ENCODE measurements at regions not wholly inside any gene's neighbourhood (a gene's known extent, or its start where the extent isn't known, plus 50 kb on each side); places are given as distances from the start of the nearest gene placed in this dataset.

DNA sequence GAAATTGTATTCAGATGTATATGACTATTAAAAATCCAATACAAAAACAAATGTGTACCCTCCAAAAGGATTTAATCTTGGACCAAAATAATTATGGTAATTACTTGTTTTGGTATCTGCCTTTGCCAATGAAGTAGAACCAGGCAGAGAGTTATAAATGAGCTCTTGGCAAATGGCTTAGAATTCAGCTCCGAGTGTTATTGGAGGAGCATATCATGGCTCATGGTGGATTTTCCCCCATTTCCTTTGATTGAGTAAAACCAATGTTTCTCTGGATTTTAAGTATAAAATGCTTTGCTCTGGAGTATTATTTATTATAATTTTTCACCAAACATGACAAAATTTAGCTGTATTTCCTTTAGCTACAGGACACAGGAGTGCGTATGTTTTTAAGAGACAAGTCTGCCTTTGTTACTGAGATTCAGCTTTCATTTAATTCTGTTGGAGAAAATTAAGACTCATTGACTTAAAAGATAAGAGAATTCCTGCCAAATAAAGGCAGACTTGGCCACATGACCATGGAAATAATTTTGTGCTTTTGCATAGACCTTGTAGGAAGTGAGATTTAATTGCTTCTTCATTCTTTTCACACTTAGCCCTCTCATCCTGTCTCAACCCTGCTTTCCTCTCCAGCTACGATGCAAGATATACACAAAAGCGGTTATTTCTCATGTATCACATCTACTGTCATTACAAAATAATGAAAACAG is 281.0 kb upstream of the SOX11 start:
- peak in 2 of 6 donors; percentile 80 to 88 for DNase-seq (ENCODE audit: low read depth in 4 of 6, low spot score in 6 of 6)
- H3K27me3 ChIP-seq (ENCODE audit: control insufficient read depth, insufficient read depth, low read length): no peaks in the 10 kb centered on the region
- WGBS (ENCODE audit: insufficient coverage): no CpG with 5 or more reads among the region's 4 CpGs
- no peaks in the 10 kb centered on the region for H3K9me3 ChIP-seq (ENCODE audit: control insufficient read depth, insufficient read depth, low read length)
- H3K4me1 ChIP-seq (ENCODE audit: control insufficient read depth, insufficient read depth, low read length): peaks cover 5% of the 10 kb centered on the region
- H3K36me3 ChIP-seq (ENCODE audit: control insufficient read depth, insufficient read depth, low read length): no peaks in the 10 kb centered on the region
- H3K27ac ChIP-seq (ENCODE audit: low read depth, low read length): no peak overlapping the region
- no peak overlapping the region for H3K4me3 ChIP-seq (ENCODE audit: low read depth, low read length)

DNA sequence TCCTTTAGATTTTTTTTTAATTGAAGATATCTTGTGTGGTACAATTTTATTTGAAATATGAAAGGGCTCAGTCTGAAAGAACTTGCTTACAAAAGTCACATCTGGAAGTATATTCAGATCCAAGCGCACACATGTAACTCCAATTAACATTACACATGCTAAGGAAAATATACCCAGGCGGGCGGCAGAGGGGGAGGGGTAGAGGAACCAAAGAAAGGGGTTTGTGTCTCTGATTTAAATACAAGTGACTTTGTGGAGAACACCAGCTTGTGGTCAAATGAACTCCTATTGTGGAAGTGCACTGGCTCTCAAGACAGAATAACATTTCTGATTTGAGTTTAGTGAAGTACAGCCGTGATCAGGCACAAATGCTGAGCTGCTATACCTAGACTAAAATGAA is 280.2 kb upstream of the SOX11 start:
- Histone ChIP-seq H3K36me3 (ENCODE audit: control insufficient read depth, insufficient read depth, low read length) (no peaks in the 10 kb centered on the region), H3K27me3 (ENCODE audit: control insufficient read depth, insufficient read depth, low read length) (no peaks in the 10 kb centered on the region), H3K4me3 (ENCODE audit: low read depth, low read length) (no peak overlapping the region), H3K9me3 (ENCODE audit: control insufficient read depth, insufficient read depth, low read length) (no peaks in the 10 kb centered on the region), H3K27ac (ENCODE audit: low read depth, low read length) (no peak overlapping the region), H3K4me1 (ENCODE audit: control insufficient read depth, insufficient read depth, low read length) (peaks cover 5% of the 10 kb centered on the region)
- 46% methylated on average over 2 of the region's 4 CpGs for WGBS (ENCODE audit: insufficient coverage)
- peak in 2 of 6 donors; percentile 66 to 74 for DNase-seq (ENCODE audit: low read depth in 4 of 6, low spot score in 6 of 6)

DNA sequence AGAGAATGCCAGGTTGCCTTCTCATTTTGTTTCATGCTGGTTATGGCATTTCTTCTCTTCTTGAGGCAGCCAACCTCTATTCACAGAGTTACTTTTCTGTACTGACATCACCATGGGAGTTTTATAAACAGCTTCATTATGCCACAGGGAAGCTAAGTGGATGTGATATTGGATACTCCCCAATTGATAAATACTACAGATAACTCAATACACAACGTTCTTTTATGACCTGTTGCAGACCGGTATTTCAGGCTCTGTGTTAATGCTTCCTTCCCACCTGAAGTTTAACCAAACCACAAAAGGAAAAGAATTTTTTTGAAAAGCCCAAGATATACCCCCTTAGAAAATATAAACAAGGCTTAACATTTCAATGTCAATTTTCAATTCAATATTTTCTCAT is 258.3 kb upstream of the SOX11 start:
- WGBS (ENCODE audit: insufficient coverage): 100% methylated on average over 1 of the region's 2 CpGs
- Histone ChIP-seq H3K9me3 (ENCODE audit: control insufficient read depth, insufficient read depth, low read length) (no peaks in the 10 kb centered on the region), H3K27me3 (ENCODE audit: control insufficient read depth, insufficient read depth, low read length) (no peaks in the 10 kb centered on the region), H3K27ac (ENCODE audit: low read depth, low read length) (no peak overlapping the region), H3K36me3 (ENCODE audit: control insufficient read depth, insufficient read depth, low read length) (no peaks in the 10 kb centered on the region), H3K4me3 (ENCODE audit: low read depth, low read length) (no peak overlapping the region), H3K4me1 (ENCODE audit: control insufficient read depth, insufficient read depth, low read length) (no peaks in the 10 kb centered on the region)
- no peak for DNase-seq (ENCODE audit: low read depth in 4 of 6, low spot score in 6 of 6)

DNA sequence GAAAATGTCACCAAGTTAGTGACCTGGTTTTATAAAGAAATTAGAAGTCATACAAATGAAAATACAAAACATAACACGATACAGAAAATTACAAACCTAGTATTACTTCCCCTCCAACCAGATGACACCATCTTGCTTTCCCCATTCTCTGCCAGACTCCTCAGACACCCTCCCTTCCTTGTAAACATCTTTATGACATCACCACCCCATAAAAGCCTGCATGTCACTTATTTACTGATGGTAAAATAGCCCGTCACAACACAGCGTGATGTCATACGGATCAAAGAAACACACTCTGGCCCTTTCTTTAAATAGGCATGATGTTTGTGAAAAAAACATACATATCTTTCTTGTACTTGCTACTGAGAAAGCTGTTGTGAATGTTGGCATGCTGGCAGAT is 254.8 kb upstream of the SOX11 start:
- Histone ChIP-seq H3K4me3 (ENCODE audit: low read depth, low read length) (no peak overlapping the region), H3K27me3 (ENCODE audit: control insufficient read depth, insufficient read depth, low read length) (no peaks in the 10 kb centered on the region), H3K27ac (ENCODE audit: low read depth, low read length) (no peak overlapping the region), H3K4me1 (ENCODE audit: control insufficient read depth, insufficient read depth, low read length) (no peaks in the 10 kb centered on the region), H3K36me3 (ENCODE audit: control insufficient read depth, insufficient read depth, low read length) (no peaks in the 10 kb centered on the region), H3K9me3 (ENCODE audit: control insufficient read depth, insufficient read depth, low read length) (no peaks in the 10 kb centered on the region)
- WGBS (ENCODE audit: insufficient coverage): no CpG with 5 or more reads among the region's 4 CpGs
- no peak for DNase-seq (ENCODE audit: low read depth in 4 of 6, low spot score in 6 of 6)

DNA sequence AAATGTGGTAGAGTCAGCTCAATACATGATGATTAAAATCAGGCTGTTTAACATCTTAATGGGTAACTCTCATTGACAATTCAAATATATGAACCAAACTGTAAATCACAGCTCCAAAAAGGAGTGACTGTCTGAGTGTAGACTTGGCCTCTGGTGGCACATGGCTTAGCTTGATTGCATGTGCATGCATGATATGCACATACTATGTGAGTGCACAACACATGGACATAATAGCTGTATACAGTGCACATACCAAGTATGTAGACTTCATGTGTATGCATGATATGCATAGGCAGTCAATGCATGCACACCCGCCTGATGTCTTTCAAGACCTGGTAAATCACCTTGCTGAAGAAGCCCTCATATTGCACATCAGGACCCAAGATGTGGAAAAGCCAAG is 252.0 kb upstream of the SOX11 start:
- H3K27me3 ChIP-seq (ENCODE audit: control insufficient read depth, insufficient read depth, low read length): no peaks in the 10 kb centered on the region
- no peak overlapping the region for H3K4me3 ChIP-seq (ENCODE audit: low read depth, low read length)
- no peaks in the 10 kb centered on the region for H3K9me3 ChIP-seq (ENCODE audit: control insufficient read depth, insufficient read depth, low read length)
- H3K27ac ChIP-seq (ENCODE audit: low read depth, low read length): no peak overlapping the region
- no peak for DNase-seq (ENCODE audit: low read depth in 4 of 6, low spot score in 6 of 6)
- H3K4me1 ChIP-seq (ENCODE audit: control insufficient read depth, insufficient read depth, low read length): no peaks in the 10 kb centered on the region
- 100% methylated on average over 1 of the region's 1 CpG for WGBS (ENCODE audit: insufficient coverage)
- no peaks in the 10 kb centered on the region for H3K36me3 ChIP-seq (ENCODE audit: control insufficient read depth, insufficient read depth, low read length)

DNA sequence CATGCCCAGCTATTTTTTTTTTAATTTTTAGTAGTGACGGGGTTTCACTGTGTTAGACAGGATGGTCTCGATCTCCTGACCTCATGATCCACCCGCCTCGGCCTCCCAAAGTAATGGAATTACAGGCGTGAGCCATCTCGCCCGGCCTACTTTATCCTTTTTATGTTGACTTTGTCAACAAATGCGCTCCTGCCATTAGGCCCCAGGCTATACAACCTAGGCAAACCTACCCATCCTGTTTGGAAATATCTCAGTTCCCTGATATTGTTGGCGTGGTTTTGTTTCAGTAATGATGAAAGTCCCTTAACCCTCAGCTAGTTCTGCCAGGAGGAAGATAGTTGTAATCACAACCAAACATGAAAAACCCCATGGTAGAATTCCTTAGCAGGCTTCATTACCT is 249.4 kb upstream of the SOX11 start:
- DNase-seq (ENCODE audit: low read depth in 4 of 6, low spot score in 6 of 6): no peak
- H3K9me3 ChIP-seq (ENCODE audit: control insufficient read depth, insufficient read depth, low read length): no peaks in the 10 kb centered on the region
- no peak overlapping the region for H3K4me3 ChIP-seq (ENCODE audit: low read depth, low read length)
- H3K4me1 ChIP-seq (ENCODE audit: control insufficient read depth, insufficient read depth, low read length): no peaks in the 10 kb centered on the region
- H3K27ac ChIP-seq (ENCODE audit: low read depth, low read length): no peak overlapping the region
- 100% methylated on average over 2 of the region's 9 CpGs for WGBS (ENCODE audit: insufficient coverage)
- no peaks in the 10 kb centered on the region for H3K36me3 ChIP-seq (ENCODE audit: control insufficient read depth, insufficient read depth, low read length)
- H3K27me3 ChIP-seq (ENCODE audit: control insufficient read depth, insufficient read depth, low read length): no peaks in the 10 kb centered on the region

DNA sequence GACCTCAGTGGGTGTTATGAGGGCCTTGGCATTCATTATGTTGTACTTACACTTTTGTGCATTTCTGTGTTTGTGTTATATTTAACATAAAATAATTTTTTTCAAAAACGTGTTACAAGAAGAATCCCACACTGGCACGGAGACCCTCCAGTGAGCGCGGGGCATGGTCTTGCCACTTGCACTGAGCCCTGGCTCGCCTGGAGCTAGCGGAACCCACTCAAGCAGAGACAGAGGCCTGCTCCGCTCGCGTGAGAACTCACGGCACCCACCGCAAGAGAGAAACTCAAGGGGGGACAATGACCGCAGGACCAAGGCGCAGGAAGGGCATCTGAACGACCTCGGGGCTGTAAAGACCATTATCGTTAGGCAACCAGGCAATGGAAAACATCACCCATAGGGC is 248.0 kb upstream of the SOX11 start:
- WGBS (ENCODE audit: insufficient coverage): 98% methylated on average over 15 of the region's 16 CpGs
- DNase-seq (ENCODE audit: low read depth in 4 of 6, low spot score in 6 of 6): no peak
- no peaks in the 10 kb centered on the region for H3K27me3 ChIP-seq (ENCODE audit: control insufficient read depth, insufficient read depth, low read length)
- no peaks in the 10 kb centered on the region for H3K36me3 ChIP-seq (ENCODE audit: control insufficient read depth, insufficient read depth, low read length)
- H3K27ac ChIP-seq (ENCODE audit: low read depth, low read length): no peak overlapping the region
- no peaks in the 10 kb centered on the region for H3K4me1 ChIP-seq (ENCODE audit: control insufficient read depth, insufficient read depth, low read length)
- H3K4me3 ChIP-seq (ENCODE audit: low read depth, low read length): no peak overlapping the region
- no peaks in the 10 kb centered on the region for H3K9me3 ChIP-seq (ENCODE audit: control insufficient read depth, insufficient read depth, low read length)

DNA sequence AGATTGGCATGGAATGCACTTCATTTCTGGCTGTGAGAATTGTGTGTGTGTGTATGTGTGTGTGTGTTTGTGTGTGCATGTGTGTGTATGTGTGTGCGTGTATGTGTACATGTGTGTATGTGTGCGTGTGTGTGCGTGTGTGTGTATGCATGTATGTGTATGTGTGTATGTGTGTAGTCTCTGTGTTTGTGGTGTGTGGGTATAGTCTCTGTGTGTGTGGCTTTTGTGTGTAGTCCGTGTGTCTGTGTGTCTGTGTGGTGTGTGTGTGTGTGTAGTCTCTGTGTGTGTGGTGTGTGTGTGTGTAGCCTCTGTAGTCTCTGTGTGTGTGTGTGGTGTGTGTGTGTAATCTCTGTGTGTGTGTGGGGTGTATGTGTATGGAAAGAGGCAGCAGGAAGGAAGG is 247.3 kb upstream of the SOX11 start:
- Histone ChIP-seq H3K9me3 (ENCODE audit: control insufficient read depth, insufficient read depth, low read length) (no peaks in the 10 kb centered on the region), H3K27ac (ENCODE audit: low read depth, low read length) (no peak overlapping the region), H3K4me1 (ENCODE audit: control insufficient read depth, insufficient read depth, low read length) (no peaks in the 10 kb centered on the region), H3K27me3 (ENCODE audit: control insufficient read depth, insufficient read depth, low read length) (no peaks in the 10 kb centered on the region), H3K36me3 (ENCODE audit: control insufficient read depth, insufficient read depth, low read length) (no peaks in the 10 kb centered on the region), H3K4me3 (ENCODE audit: low read depth, low read length) (no peak overlapping the region)
- WGBS (ENCODE audit: insufficient coverage): 92% methylated on average over 4 of the region's 4 CpGs
- no peak for DNase-seq (ENCODE audit: low read depth in 4 of 6, low spot score in 6 of 6)

DNA sequence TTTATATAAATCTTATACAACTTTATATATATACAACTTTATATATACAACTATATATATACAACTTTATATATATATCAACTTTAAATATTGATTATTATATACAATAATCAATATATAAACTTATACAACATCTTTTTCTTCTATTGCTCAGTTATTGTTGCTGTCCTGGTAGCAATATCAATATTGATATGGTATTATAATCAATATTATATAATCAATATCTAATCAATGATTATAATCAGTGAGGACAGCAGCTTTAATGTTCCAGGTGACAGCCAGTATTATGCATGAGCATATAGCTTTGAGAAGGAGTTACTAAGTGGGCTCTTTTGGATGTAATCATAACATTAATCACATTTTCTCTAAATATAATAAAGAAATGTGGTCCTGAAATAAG is 242.3 kb upstream of the SOX11 start:
- Histone ChIP-seq H3K9me3 (ENCODE audit: control insufficient read depth, insufficient read depth, low read length) (no peaks in the 10 kb centered on the region), H3K4me1 (ENCODE audit: control insufficient read depth, insufficient read depth, low read length) (peaks cover 3% of the 10 kb centered on the region), H3K27ac (ENCODE audit: low read depth, low read length) (no peak overlapping the region), H3K4me3 (ENCODE audit: low read depth, low read length) (no peak overlapping the region), H3K27me3 (ENCODE audit: control insufficient read depth, insufficient read depth, low read length) (no peaks in the 10 kb centered on the region), H3K36me3 (ENCODE audit: control insufficient read depth, insufficient read depth, low read length) (no peaks in the 10 kb centered on the region)
- no peak for DNase-seq (ENCODE audit: low read depth in 4 of 6, low spot score in 6 of 6)

DNA sequence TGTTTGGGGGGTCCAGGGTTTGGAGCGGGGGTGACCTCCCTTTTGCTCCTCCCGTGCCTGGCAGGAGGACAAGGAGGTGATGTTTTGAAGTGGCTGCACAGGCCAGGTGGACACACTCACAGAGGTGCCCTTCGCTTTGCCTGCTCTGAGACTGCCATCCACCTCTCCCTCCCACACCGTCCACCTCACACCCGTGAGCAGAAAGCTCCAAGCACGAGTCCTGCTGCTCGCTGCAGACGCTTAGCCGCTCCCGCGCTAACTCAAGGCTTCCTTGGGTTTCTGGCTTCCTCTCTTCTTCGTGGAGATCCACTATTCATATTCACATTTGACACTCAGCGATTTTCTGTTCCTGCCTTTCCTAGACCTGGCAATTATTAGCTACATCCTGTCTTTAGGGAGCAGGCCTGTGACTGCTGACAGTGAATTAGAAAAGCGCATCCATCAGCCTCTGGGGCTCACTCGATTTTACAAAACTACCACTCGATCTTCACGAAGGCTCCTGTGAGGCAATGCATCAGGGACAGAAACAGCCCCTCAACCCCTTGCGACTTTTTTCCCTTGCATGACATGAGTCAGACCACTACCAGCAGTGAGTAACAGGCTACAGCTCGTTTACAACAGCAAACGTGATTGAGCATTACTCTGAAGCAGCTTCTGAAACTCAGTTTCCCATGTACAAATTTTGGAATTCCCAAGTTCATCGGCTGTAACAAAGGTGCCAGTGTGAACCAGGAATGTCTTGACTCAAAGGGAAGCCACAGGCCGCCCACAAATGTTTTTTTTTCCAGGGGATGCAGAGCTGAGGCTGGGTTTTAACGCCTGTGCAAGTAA is 238.7 kb upstream of the SOX11 start:
- Histone ChIP-seq H3K27me3 (ENCODE audit: control insufficient read depth, insufficient read depth, low read length) (no peaks in the 10 kb centered on the region), H3K27ac (ENCODE audit: low read depth, low read length) (no peak overlapping the region), H3K9me3 (ENCODE audit: control insufficient read depth, insufficient read depth, low read length) (no peaks in the 10 kb centered on the region), H3K4me3 (ENCODE audit: low read depth, low read length) (no peak overlapping the region), H3K36me3 (ENCODE audit: control insufficient read depth, insufficient read depth, low read length) (no peaks in the 10 kb centered on the region), H3K4me1 (ENCODE audit: control insufficient read depth, insufficient read depth, low read length) (peaks cover 3% of the 10 kb centered on the region)
- DNase-seq (ENCODE audit: low read depth in 4 of 6, low spot score in 6 of 6): peak in 1 of 6 donors; percentile 58
- 58% methylated on average over 22 of the region's 23 CpGs for WGBS (ENCODE audit: insufficient coverage)
